Dendritic cell treated with granulocyte-macrophage colony-stimulating factor and Interleukin-4, amounts not matched to agents 40 ng/mL and 50 ng/mL, for 4 days (primary cell): ENCODE measurements at regions not wholly inside any gene's neighbourhood (a gene's known extent, or its start where the extent isn't known, plus 50 kb on each side); places are given as distances from the start of the nearest gene placed in this dataset.

Source experiments
- H3K27ac Mint-ChIP-seq: one replicate; pipeline ENCODE4 v1.8.0; 2022; ENCODE audit warnings: mild to moderate bottlenecking, mixed read lengths
- H3K27me3 Mint-ChIP-seq: one replicate; pipeline ENCODE4 v1.8.0; 2022; ENCODE audit warnings: mild to moderate bottlenecking, mixed read lengths
- H3K36me3 Mint-ChIP-seq: one replicate; pipeline ENCODE4 v1.8.0; 2022; ENCODE audit warnings: low read depth, mixed read lengths
- H3K4me1 Mint-ChIP-seq: one replicate; pipeline ENCODE4 v1.8.0; 2022; ENCODE audit warnings: low read depth, mixed read lengths
- H3K4me3 Mint-ChIP-seq: one replicate; pipeline ENCODE4 v1.8.0; 2022; ENCODE audit warnings: mild to moderate bottlenecking, moderate library complexity, mixed read lengths
- H3K9me3 Mint-ChIP-seq: one replicate; pipeline ENCODE4 v1.8.0; 2022; ENCODE audit warnings: mixed read lengths
- intact Hi-C: fragments of 100-400 bp; cut with micrococcal nuclease; formaldehyde crosslinking; loops from one replicate; pipeline ENCODE4 v1.15.0; 2022

GRCh38 chr14:22338917-22339715, 249.9 kb downstream of the DAD1 start:
- Mint-ChIP-seq H3K4me1 (no peaks in the 10 kb centered on the region), H3K27me3 (no peaks in the 10 kb centered on the region), H3K36me3 (no peaks in the 10 kb centered on the region), H3K4me3 (no peak overlapping the region), H3K9me3 (peaks cover 14% of the 10 kb centered on the region), H3K27ac (no peak overlapping the region)
- intact Hi-C loops, result no loop called here

- Mint-ChIP-seq H3K4me3 (no peak overlapping the region), H3K9me3 (peaks cover 7% of the 10 kb centered on the region), H3K36me3 (no peaks in the 10 kb centered on the region), H3K4me1 (no peaks in the 10 kb centered on the region), H3K27ac (no peak overlapping the region), H3K27me3 (no peaks in the 10 kb centered on the region)
- intact Hi-C loops, result no loop called here
These were observed 250.6 kb downstream of the DAD1 start for GRCh38 chr14:22338381-22338780.

- Mint-ChIP-seq H3K4me3 (no peak overlapping the region), H3K27me3 (no peaks in the 10 kb centered on the region), H3K27ac (no peak overlapping the region), H3K9me3 (peaks cover 2% of the 10 kb centered on the region), H3K36me3 (no peaks in the 10 kb centered on the region), H3K4me1 (no peaks in the 10 kb centered on the region)
- intact Hi-C loops, result no loop called here
These were observed 251.1 kb downstream of the DAD1 start for GRCh38 chr14:22337938-22338337.

- no peaks in the 10 kb centered on the region for H3K4me1 Mint-ChIP-seq
- no peak overlapping the region for H3K4me3 Mint-ChIP-seq
- H3K27ac Mint-ChIP-seq, result no peak overlapping the region
- H3K9me3 Mint-ChIP-seq, result no peaks in the 10 kb centered on the region
- no peaks in the 10 kb centered on the region for H3K27me3 Mint-ChIP-seq
- H3K36me3 Mint-ChIP-seq, result no peaks in the 10 kb centered on the region
- intact Hi-C loops, result no loop called here
These were observed 251.5 kb downstream of the DAD1 start for GRCh38 chr14:22337521-22337920.

GRCh38 chr14:22336031-22336430, 253.0 kb downstream of the DAD1 start:
- Mint-ChIP-seq H3K27ac (no peak overlapping the region), H3K4me3 (no peak overlapping the region), H3K27me3 (no peaks in the 10 kb centered on the region), H3K4me1 (no peaks in the 10 kb centered on the region), H3K9me3 (no peaks in the 10 kb centered on the region), H3K36me3 (no peaks in the 10 kb centered on the region)
- intact Hi-C loops, result no loop called here

- Mint-ChIP-seq H3K9me3 (peaks cover 12% of the 10 kb centered on the region), H3K27ac (no peak overlapping the region), H3K4me1 (no peaks in the 10 kb centered on the region), H3K4me3 (no peak overlapping the region), H3K36me3 (no peaks in the 10 kb centered on the region), H3K27me3 (no peaks in the 10 kb centered on the region)
- intact Hi-C loops, result no loop called here
These were observed 254.4 kb downstream of the DAD1 start for GRCh38 chr14:22334627-22335026.

- H3K27me3 Mint-ChIP-seq, result no peaks in the 10 kb centered on the region
- no peaks in the 10 kb centered on the region for H3K4me1 Mint-ChIP-seq
- intact Hi-C loops, result no loop called here
- H3K36me3 Mint-ChIP-seq, result no peaks in the 10 kb centered on the region
- no peak overlapping the region for H3K27ac Mint-ChIP-seq
- peaks cover 16% of the 10 kb centered on the region for H3K9me3 Mint-ChIP-seq
- H3K4me3 Mint-ChIP-seq, result no peak overlapping the region
These were observed 254.8 kb downstream of the DAD1 start for GRCh38 chr14:22334275-22334577.

- intact Hi-C loops, result no loop called here
- Mint-ChIP-seq H3K27me3 (no peaks in the 10 kb centered on the region), H3K27ac (no peak overlapping the region), H3K36me3 (no peaks in the 10 kb centered on the region), H3K4me3 (no peak overlapping the region), H3K4me1 (no peaks in the 10 kb centered on the region), H3K9me3 (peaks cover 22% of the 10 kb centered on the region)
These were observed 255.4 kb downstream of the DAD1 start for GRCh38 chr14:22333422-22334274.

GRCh38 chr14:22332686-22333421, 256.2 kb downstream of the DAD1 start:
- no peaks in the 10 kb centered on the region for H3K4me1 Mint-ChIP-seq
- no peak overlapping the region for H3K4me3 Mint-ChIP-seq
- no peak overlapping the region for H3K27ac Mint-ChIP-seq
- no peaks in the 10 kb centered on the region for H3K27me3 Mint-ChIP-seq
- no peaks in the 10 kb centered on the region for H3K36me3 Mint-ChIP-seq
- peaks cover 30% of the 10 kb centered on the region for H3K9me3 Mint-ChIP-seq
- intact Hi-C loops, result no loop called here

- intact Hi-C loops, result no loop called here
- Mint-ChIP-seq H3K4me1 (no peaks in the 10 kb centered on the region), H3K4me3 (no peak overlapping the region), H3K36me3 (no peaks in the 10 kb centered on the region), H3K27me3 (no peaks in the 10 kb centered on the region), H3K9me3 (peaks cover 37% of the 10 kb centered on the region), H3K27ac (no peak overlapping the region)
These were observed 259.7 kb downstream of the DAD1 start for GRCh38 chr14:22329371-22329770.

- Mint-ChIP-seq H3K4me3 (no peak overlapping the region), H3K36me3 (no peaks in the 10 kb centered on the region), H3K9me3 (peaks cover 37% of the 10 kb centered on the region), H3K27me3 (peaks cover 2% of the 10 kb centered on the region), H3K4me1 (no peaks in the 10 kb centered on the region), H3K27ac (no peak overlapping the region)
- intact Hi-C loops, result no loop called here
These were observed 263.2 kb downstream of the DAD1 start for GRCh38 chr14:22325676-22326400.

GRCh38 chr14:22320362-22320750, 268.7 kb downstream of the DAD1 start:
- Mint-ChIP-seq H3K9me3 (no peaks in the 10 kb centered on the region), H3K36me3 (no peaks in the 10 kb centered on the region), H3K4me1 (no peaks in the 10 kb centered on the region), H3K27me3 (peaks cover 5% of the 10 kb centered on the region), H3K27ac (no peak overlapping the region), H3K4me3 (no peak overlapping the region)
- intact Hi-C loops, result no loop called here

GRCh38 chr14:22319526-22320361, 269.3 kb downstream of the DAD1 start:
- H3K9me3 Mint-ChIP-seq, result no peaks in the 10 kb centered on the region
- intact Hi-C loops, result loop anchor here (5.0 kb wide), 1 partner anchor 158 kb away; no protein-coding TSS in a partner anchor
- no peak overlapping the region for H3K4me3 Mint-ChIP-seq
- H3K4me1 Mint-ChIP-seq, result no peaks in the 10 kb centered on the region
- H3K36me3 Mint-ChIP-seq, result no peaks in the 10 kb centered on the region
- H3K27ac Mint-ChIP-seq, result no peak overlapping the region
- peaks cover 5% of the 10 kb centered on the region for H3K27me3 Mint-ChIP-seq
